OCI-LY3 (cell line): ENCODE measurements at regions not wholly inside any gene's neighbourhood (a gene's known extent, or its start where the extent isn't known, plus 50 kb on each side); places are given as distances from the start of the nearest gene placed in this dataset.

Source experiments
- H2AFZ ChIP-seq: fragments of 200-600, 300-600 bp; shearing (Covaris generic); 2 replicates; pipeline ENCODE4 v1.6.0; 2014; ENCODE audit warnings: antibody characterized with exemption, low read depth, low read length
- H3K27ac ChIP-seq: fragments of 200-600, 300-600 bp; sonication (generic); 2 replicates; pipeline ENCODE4 v1.5.1; 2014; ENCODE audit warnings: mild to moderate bottlenecking, low read length, moderate library complexity, mixed read lengths
- H3K27me3 ChIP-seq: fragments of 200-600, 300-600 bp; sonication (generic); 2 replicates; pipeline ENCODE4 v1.6.1; 2014; ENCODE audit warnings: low read depth, low read length, mixed read lengths
- H3K36me3 ChIP-seq: fragments of 200-600, 300-600 bp; sonication (generic); replicated peaks from 2 replicates; pipeline ENCODE3; 2014; ENCODE audit warnings: low read depth, low read length, mixed read lengths
- H3K4me1 ChIP-seq: fragments of 300-600, 200-600 bp; sonication (generic); 2 replicates; pipeline ENCODE4 v1.6.1; 2014; ENCODE audit warnings: low read length, mixed read lengths
- H3K4me2 ChIP-seq: fragments of 200-600, 300-600 bp; sonication (generic); 2 replicates; pipeline ENCODE4 v1.6.1; 2014; ENCODE audit warnings: low read length, mixed read lengths
- H3K4me3 ChIP-seq: fragments of 300-600, 200-600 bp; sonication (generic); 2 replicates; pipeline ENCODE4 v1.5.1; 2014; ENCODE audit warnings: antibody characterized with exemption, mild to moderate bottlenecking, low read length, moderate library complexity
- H3K79me2 ChIP-seq: fragments of 300-600, 200-600 bp; shearing (Covaris generic); 2 replicates; pipeline ENCODE4 v1.6.1; 2014; ENCODE audit warnings: mild to moderate bottlenecking, low read length, mixed read lengths
- H3K9ac ChIP-seq: fragments of 300-600, 200-600 bp; shearing (Covaris generic); 2 replicates; pipeline ENCODE4 v1.6.0; 2014; ENCODE audit warnings: mild to moderate bottlenecking, low read length, moderate library complexity
- H3K9me3 ChIP-seq: fragments of 200-600, 300-600 bp; shearing (Covaris generic); 2 replicates; pipeline ENCODE4 v1.6.1; 2014; ENCODE audit warnings: low read length, mixed read lengths; ENCODE audit not compliant: insufficient read depth
- H4K20me1 ChIP-seq: fragments of 200-600, 300-600 bp; sonication (generic); 2 replicates; pipeline ENCODE4 v1.6.1; 2016; ENCODE audit warnings: low read length, mixed read lengths; ENCODE audit not compliant: insufficient read depth
- EZH2phosphoT487 ChIP-seq: fragments of 200-600 bp; shearing (Covaris generic); IDR thresholded peaks from 2 replicates; pipeline ENCODE4 v1.6.1; 2018; ENCODE audit warnings: antibody characterized with exemption, mixed run types, low read depth
- TF ChIP-seq, protein P1 (sequence below): fragments of 200-600, 300-600 bp; sonication (generic); IDR thresholded peaks from 2 replicates; pipeline ENCODE4 v1.5.1; 2014; ENCODE audit warnings: antibody characterized with exemption, low read length, low read depth

DNA sequence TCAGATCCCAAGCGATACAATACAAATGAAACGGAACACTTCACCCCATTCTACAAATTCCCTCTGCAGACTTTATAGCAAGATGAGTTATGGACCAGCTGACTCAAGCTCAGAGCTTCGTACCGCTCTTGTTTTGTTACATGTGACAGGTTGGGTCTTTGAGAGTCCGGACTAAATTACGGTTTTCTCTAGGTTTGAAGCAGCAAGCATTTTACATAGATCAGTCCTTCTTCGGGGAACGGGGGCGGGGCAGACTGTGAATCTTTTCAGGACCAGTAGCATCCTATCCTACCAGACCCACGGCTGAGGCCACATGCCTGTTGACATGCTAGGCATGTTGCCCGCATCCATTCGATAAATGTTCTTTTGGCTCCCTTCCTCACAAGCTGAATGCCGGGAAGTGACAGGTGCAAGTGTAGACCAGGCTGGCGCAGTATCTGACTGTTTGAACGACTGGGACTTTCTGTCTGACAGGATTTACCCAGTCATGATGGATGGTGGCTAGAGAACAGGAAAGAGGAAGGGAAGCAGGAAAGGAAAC lies 811.0 kb upstream of the GRAMD2B start:
- H3K4me2 ChIP-seq = no peak overlapping the region
- TF ChIP-seq EZH2phosphoT487 = no peak
- TF ChIP-seq, protein P1, sequence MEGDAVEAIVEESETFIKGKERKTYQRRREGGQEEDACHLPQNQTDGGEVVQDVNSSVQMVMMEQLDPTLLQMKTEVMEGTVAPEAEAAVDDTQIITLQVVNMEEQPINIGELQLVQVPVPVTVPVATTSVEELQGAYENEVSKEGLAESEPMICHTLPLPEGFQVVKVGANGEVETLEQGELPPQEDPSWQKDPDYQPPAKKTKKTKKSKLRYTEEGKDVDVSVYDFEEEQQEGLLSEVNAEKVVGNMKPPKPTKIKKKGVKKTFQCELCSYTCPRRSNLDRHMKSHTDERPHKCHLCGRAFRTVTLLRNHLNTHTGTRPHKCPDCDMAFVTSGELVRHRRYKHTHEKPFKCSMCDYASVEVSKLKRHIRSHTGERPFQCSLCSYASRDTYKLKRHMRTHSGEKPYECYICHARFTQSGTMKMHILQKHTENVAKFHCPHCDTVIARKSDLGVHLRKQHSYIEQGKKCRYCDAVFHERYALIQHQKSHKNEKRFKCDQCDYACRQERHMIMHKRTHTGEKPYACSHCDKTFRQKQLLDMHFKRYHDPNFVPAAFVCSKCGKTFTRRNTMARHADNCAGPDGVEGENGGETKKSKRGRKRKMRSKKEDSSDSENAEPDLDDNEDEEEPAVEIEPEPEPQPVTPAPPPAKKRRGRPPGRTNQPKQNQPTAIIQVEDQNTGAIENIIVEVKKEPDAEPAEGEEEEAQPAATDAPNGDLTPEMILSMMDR = no peak
- no peaks in the 10 kb centered on the region for H3K36me3 ChIP-seq
- no peaks in the 10 kb centered on the region for H3K27me3 ChIP-seq
- H4K20me1 ChIP-seq = no peaks in the 10 kb centered on the region
- H3K4me1 ChIP-seq = peaks cover 4% of the 10 kb centered on the region
- no peaks in the 10 kb centered on the region for H3K9me3 ChIP-seq
- H3K79me2 ChIP-seq = no peaks in the 10 kb centered on the region
- H2AFZ ChIP-seq = no peak overlapping the region
- no peak overlapping the region for H3K27ac ChIP-seq
- H3K4me3 ChIP-seq = no peak overlapping the region
- no peak overlapping the region for H3K9ac ChIP-seq

DNA sequence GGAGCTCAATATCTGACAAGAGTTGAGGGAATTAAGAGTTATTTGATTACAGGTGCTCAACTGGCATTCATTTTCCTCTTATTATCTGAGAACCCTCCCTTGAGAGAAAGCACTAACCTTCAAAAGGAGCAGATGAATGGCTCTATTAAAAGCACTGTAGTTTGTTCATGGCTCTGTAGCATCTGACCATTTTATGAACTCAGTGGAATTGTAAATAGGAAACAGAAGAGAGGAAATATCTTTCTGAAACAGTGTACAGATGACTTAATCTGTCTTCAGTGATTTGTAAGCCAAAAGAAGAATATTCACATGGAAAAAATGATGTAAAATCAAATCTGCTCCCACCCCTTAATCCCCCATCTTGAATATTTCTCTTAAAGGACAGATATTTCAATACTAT lies 810.4 kb upstream of the GRAMD2B start:
- Histone ChIP-seq H2AFZ (no peak overlapping the region), H3K4me1 (no peaks in the 10 kb centered on the region; the same call in 1 of the 2 replicates), H3K27ac (no peak overlapping the region), H3K27me3 (no peaks in the 10 kb centered on the region), H3K9me3 (no peaks in the 10 kb centered on the region), H3K36me3 (no peaks in the 10 kb centered on the region), H3K79me2 (no peaks in the 10 kb centered on the region), H3K4me3 (no peak overlapping the region), H3K9ac (no peak overlapping the region), H4K20me1 (no peaks in the 10 kb centered on the region), H3K4me2 (no peak overlapping the region)
- TF ChIP-seq, protein P1 = no peak
- TF ChIP-seq EZH2phosphoT487 = no peak

DNA sequence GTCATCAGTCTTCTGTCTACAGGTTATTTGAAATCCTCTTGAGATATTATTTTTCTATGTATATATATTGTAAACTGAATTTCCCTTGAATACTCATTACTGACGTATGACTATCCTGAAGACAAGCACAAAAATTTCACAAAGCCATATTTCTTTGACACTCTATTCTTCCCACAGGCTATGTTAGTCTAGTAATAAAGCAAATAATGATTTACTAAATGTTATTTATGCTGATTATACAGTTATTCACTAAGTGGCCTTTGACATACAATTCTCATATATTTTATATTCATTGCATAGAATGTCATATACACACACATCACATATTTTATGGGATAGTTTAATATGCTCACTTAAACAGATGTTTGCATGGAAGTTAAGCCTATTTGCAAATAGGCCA lies 793.0 kb upstream of the GRAMD2B start:
- Histone ChIP-seq H3K27me3 (no peaks in the 10 kb centered on the region), H3K4me2 (no peak overlapping the region), H3K79me2 (no peaks in the 10 kb centered on the region), H3K36me3 (no peaks in the 10 kb centered on the region), H3K4me1 (no peaks in the 10 kb centered on the region), H3K4me3 (no peak overlapping the region), H3K27ac (no peak overlapping the region), H4K20me1 (no peaks in the 10 kb centered on the region), H2AFZ (no peak overlapping the region), H3K9me3 (no peaks in the 10 kb centered on the region), H3K9ac (no peak overlapping the region)
- no peak for TF ChIP-seq EZH2phosphoT487
- TF ChIP-seq, protein P1 = no peak

DNA sequence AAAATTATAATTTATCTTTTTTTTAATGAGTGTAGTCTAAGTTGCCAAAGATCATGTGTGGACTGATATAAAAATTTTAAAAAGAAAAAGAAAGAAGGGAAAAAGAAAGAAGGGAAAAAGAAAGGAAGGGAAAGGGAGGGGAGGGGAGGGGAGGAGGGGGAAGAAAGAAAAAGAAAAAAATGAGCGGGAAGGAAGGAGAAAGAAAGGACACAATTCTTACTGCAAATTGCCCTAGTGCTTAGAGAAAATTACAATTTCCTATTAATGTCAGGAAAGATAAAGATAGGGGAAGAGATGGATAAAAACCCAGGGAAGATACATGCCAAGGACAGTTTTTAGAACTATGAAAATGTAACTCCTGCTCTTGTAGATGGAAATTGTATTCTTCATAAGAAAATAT lies 789.7 kb upstream of the GRAMD2B start:
- H3K9ac ChIP-seq = no peak overlapping the region
- no peaks in the 10 kb centered on the region for H3K36me3 ChIP-seq
- no peaks in the 10 kb centered on the region for H3K27me3 ChIP-seq
- no peak overlapping the region for H3K4me2 ChIP-seq
- H3K9me3 ChIP-seq = no peaks in the 10 kb centered on the region
- H3K4me3 ChIP-seq = no peak overlapping the region
- no peak overlapping the region for H3K27ac ChIP-seq
- H4K20me1 ChIP-seq = no peaks in the 10 kb centered on the region
- H3K79me2 ChIP-seq = no peaks in the 10 kb centered on the region
- H2AFZ ChIP-seq = no peak overlapping the region
- TF ChIP-seq, protein P1 = no peak
- TF ChIP-seq EZH2phosphoT487 = no peak
- no peaks in the 10 kb centered on the region for H3K4me1 ChIP-seq
